Stimulated activated CD4-positive, alpha-beta T cell treated with anti-CD3 and anti-CD28 coated beads, Interleukin-4, amount 100 ng/mL, for 48 hours (primary cell): ENCODE measurements at regions not wholly inside any gene's neighbourhood (a gene's known extent, or its start where the extent isn't known, plus 50 kb on each side); places are given as distances from the start of the nearest gene placed in this dataset.
"Not testable (repeated sequence)": the region's sequence is repeated elsewhere in the genome, so short reads cannot be mapped to it uniquely, and the experiment has no call there.

Experiments
- DNase-seq, 2 donors: peaks; one replicate each; pipeline ENCODE4 v3.0.0-alpha.2; 2020; ENCODE audit warnings: low read depth in 2 of 2

GRCh38 chr17:77290759-77291558 lies 150.2 kb downstream of the SEC14L1 start:
- not testable (repeated sequence) for DNase-seq

GRCh38 chr17:77291591-77292386 lies 151.0 kb downstream of the SEC14L1 start:
- DNase-seq, result no peak

GRCh38 chr17:77294761-77295160 lies 154.0 kb downstream of the SEC14L1 start:
- no peak for DNase-seq

GRCh38 chr17:77295241-77295853 lies 154.6 kb downstream of the SEC14L1 start:
- no peak for DNase-seq

GRCh38 chr17:77296769-77297409 lies 156.1 kb downstream of the SEC14L1 start:
- DNase-seq, result no peak

GRCh38 chr17:77297693-77298666 lies 157.2 kb downstream of the SEC14L1 start:
- DNase-seq, result no peak

GRCh38 chr17:77298811-77299210 lies 158.0 kb downstream of the SEC14L1 start:
- DNase-seq, result no peak

- DNase-seq, result no peak
Observed at GRCh38 chr17:77299256-77300015, 158.7 kb downstream of the SEC14L1 start.

GRCh38 chr17:77300016-77300686 lies 159.4 kb downstream of the SEC14L1 start:
- no peak for DNase-seq

GRCh38 chr17:77301694-77302266 lies 161.0 kb downstream of the SEC14L1 start:
- no peak for DNase-seq

- DNase-seq, result no peak
Observed at GRCh38 chr17:77302682-77303081, 161.9 kb downstream of the SEC14L1 start.

- no peak for DNase-seq
Observed at GRCh38 chr17:77303620-77304019, 162.9 kb downstream of the SEC14L1 start.

GRCh38 chr17:77304051-77304745 lies 163.4 kb downstream of the SEC14L1 start:
- no peak for DNase-seq

GRCh38 chr17:77304746-77305473 lies 164.1 kb downstream of the SEC14L1 start:
- no peak for DNase-seq

- no peak for DNase-seq
Observed at GRCh38 chr17:77306048-77306789, 165.4 kb downstream of the SEC14L1 start.

- no peak for DNase-seq
Observed at GRCh38 chr17:77306790-77307478, 166.2 kb downstream of the SEC14L1 start.
